ENCODE measurements at regions not wholly inside any gene's neighbourhood (a gene's known extent, or its start where the extent isn't known, plus 50 kb on each side); places are given as distances from the start of the nearest gene placed in this dataset.

- DNase-seq (ENCODE audit: low spot score) (no peak), ATAC-seq (ENCODE audit: insufficient number of reproducible peaks, low FRiP score, low read depth) (no peak)
- H3K27ac ChIP-seq: no peak overlapping the region
- no peaks in the 10 kb centered on the region for H3K9me3 ChIP-seq
- H3K4me1 ChIP-seq (ENCODE audit: control insufficient read depth in 1 of 2, low read depth in 2 of 2): no peaks in the 10 kb centered on the region
- no peak overlapping the region for H3K4me3 ChIP-seq
- H3K36me3 ChIP-seq: no peaks in the 10 kb centered on the region
- TF ChIP-seq CTCF (IDR thresholded peaks at IDR 0.05): no peak
- H3K27me3 ChIP-seq (replicated peaks; ENCODE audit: insufficient read depth): no peaks in the 10 kb centered on the region
Observed at GRCh38 chr3:1611824-1612223, 486.8 kb upstream of the CNTN4 start.

GRCh38 chr3:1613962-1614361 is 484.7 kb upstream of the CNTN4 start:
- no peak for DNase-seq (ENCODE audit: low spot score)
- H3K4me1 ChIP-seq (ENCODE audit: control insufficient read depth in 1 of 2, low read depth in 2 of 2): no peaks in the 10 kb centered on the region
- no peak overlapping the region for H3K27ac ChIP-seq
- no peaks in the 10 kb centered on the region for H3K36me3 ChIP-seq
- H3K4me3 ChIP-seq: no peak overlapping the region
- TF ChIP-seq CTCF (IDR thresholded peaks at IDR 0.05): no peak
- H3K27me3 ChIP-seq (replicated peaks; ENCODE audit: insufficient read depth): no peaks in the 10 kb centered on the region
- no peak for ATAC-seq (ENCODE audit: insufficient number of reproducible peaks, low FRiP score, low read depth)
- H3K9me3 ChIP-seq: no peaks in the 10 kb centered on the region

DNA sequence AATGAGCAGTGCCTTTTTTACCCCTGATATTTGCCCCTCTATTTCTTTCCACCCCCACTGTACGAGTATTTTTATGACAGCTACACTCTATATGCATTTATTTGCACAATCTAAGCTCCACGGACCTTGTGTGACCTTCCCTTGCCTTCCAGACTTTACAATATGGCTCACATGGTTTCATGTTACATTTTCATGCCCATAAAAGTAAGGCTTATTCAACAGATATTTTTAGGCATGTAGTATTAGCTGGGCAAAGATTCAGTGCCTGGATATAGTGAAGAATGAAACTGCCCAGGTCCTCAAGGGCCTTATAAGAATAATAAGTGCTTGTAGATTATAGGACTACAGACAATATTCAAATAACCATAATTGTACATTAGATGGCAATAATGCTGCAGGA is 481.9 kb upstream of the CNTN4 start:
- TF ChIP-seq CTCF (IDR thresholded peaks at IDR 0.05): no peak
- Histone ChIP-seq H3K27me3 (replicated peaks; ENCODE audit: insufficient read depth) (no peaks in the 10 kb centered on the region), H3K4me1 (ENCODE audit: control insufficient read depth in 1 of 2, low read depth in 2 of 2) (no peaks in the 10 kb centered on the region), H3K36me3 (no peaks in the 10 kb centered on the region), H3K27ac (no peak overlapping the region), H3K4me3 (no peak overlapping the region), H3K9me3 (no peaks in the 10 kb centered on the region)
- no peak for ATAC-seq (ENCODE audit: insufficient number of reproducible peaks, low FRiP score, low read depth)
- no peak for DNase-seq (ENCODE audit: low spot score)

DNA sequence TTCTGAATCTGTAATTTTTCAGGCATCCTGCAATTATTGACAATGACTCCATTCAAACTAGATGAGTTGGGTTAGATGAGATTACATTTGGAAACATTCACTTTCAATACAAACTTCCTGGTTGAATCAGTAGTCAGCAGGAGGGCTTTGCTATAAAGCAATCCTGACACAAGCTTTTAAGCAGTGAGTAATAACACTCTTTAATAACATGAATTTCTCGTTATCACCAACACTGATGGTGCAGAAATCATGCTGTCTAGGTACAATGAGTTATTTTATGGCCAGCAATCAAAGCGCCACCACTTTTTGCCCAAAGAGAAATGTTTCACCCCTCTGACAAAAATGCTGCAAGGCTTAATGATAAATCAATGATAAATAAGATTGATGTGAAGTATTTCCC is 474.8 kb upstream of the CNTN4 start:
- H3K36me3 ChIP-seq: no peaks in the 10 kb centered on the region
- ATAC-seq (ENCODE audit: insufficient number of reproducible peaks, low FRiP score, low read depth) (no peak), DNase-seq (ENCODE audit: low spot score) (no peak)
- no peaks in the 10 kb centered on the region for H3K9me3 ChIP-seq
- H3K4me1 ChIP-seq (ENCODE audit: control insufficient read depth in 1 of 2, low read depth in 2 of 2): no peaks in the 10 kb centered on the region
- no peak overlapping the region for H3K27ac ChIP-seq
- H3K4me3 ChIP-seq: no peak overlapping the region
- no peak for TF ChIP-seq CTCF (IDR thresholded peaks at IDR 0.05)
- no peaks in the 10 kb centered on the region for H3K27me3 ChIP-seq (replicated peaks; ENCODE audit: insufficient read depth)

GRCh38 chr3:1632128-1632527 is 466.5 kb upstream of the CNTN4 start:
- H3K27ac ChIP-seq: no peak overlapping the region
- H3K36me3 ChIP-seq: no peaks in the 10 kb centered on the region
- ATAC-seq (ENCODE audit: insufficient number of reproducible peaks, low FRiP score, low read depth): no peak
- DNase-seq (ENCODE audit: low spot score): no peak
- no peak overlapping the region for H3K4me3 ChIP-seq
- H3K4me1 ChIP-seq (ENCODE audit: control insufficient read depth in 1 of 2, low read depth in 2 of 2): no peaks in the 10 kb centered on the region
- no peaks in the 10 kb centered on the region for H3K27me3 ChIP-seq (replicated peaks; ENCODE audit: insufficient read depth)
- no peak for TF ChIP-seq CTCF (IDR thresholded peaks at IDR 0.05)
- H3K9me3 ChIP-seq: no peaks in the 10 kb centered on the region

Measured in thoracic aorta (tissue), 2 donors.